SK-N-SH (cell line): ENCODE measurements at regions not wholly inside any gene's neighbourhood (a gene's known extent, or its start where the extent isn't known, plus 50 kb on each side); places are given as distances from the start of the nearest gene placed in this dataset.

Experiments
- CTCF ChIA-PET: fragments of 300-600, 350-600 bp; formaldehyde crosslinking; extraction: SDS; loops from one replicate; lab custom pipeline; 2021; lab: Yijun Ruan, JAX
- POLR2A ChIA-PET: fragments of 350-600 bp; sonication (Branson Sonifier 250); formaldehyde crosslinking; extraction: SDS; loops from one replicate; lab custom pipeline; 2020; ENCODE audit warnings: antibody characterized with exemption, inconsistent platforms; lab: Yijun Ruan, JAX
- DNase-seq: peaks from one replicate; pipeline ENCODE4 v3.0.0; 2012
- H2AFZ ChIP-seq: fragments of 200-600 bp; sonication (generic); 2 replicates; pipeline ENCODE4 v1.8.1; 2016; ENCODE audit warnings: antibody characterized with exemption, mild to moderate bottlenecking, low read depth
- H3F3A ChIP-seq: fragments of 200-600 bp; sonication (generic); replicated peaks from 2 replicates; pipeline ENCODE3; 2016; ENCODE audit warnings: antibody characterized with exemption, mild to moderate bottlenecking; ENCODE audit not compliant: insufficient read depth
- H3K27ac ChIP-seq, 2 experiments: fragments of 200-500 bp in 1 of 2; fragments of 200-600 bp in 1 of 2; sonication (Bioruptor generic) in 1 of 2; sonication (generic), shearing (Covaris generic) in 1 of 2; 2 replicates each; pipeline versions ENCODE4 v1.5.1 to v1.6.1; 2014 to 2016; ENCODE audit warnings: low read depth in 2 of 2, inconsistent platforms in 1 of 2, low read length in 1 of 2, mild to moderate bottlenecking in 1 of 2, mixed read lengths in 1 of 2
- H3K27me3 ChIP-seq: fragments of 200-600 bp; sonication (generic), shearing (Covaris generic); 2 replicates; pipeline ENCODE4 v1.6.1; 2016; ENCODE audit warnings: mixed run types; ENCODE audit not compliant: insufficient read depth
- H3K36me3 ChIP-seq, 2 experiments: fragments of 200-500 bp in 1 of 2; fragments of 200-600 bp in 1 of 2; sonication (Bioruptor generic) in 1 of 2; sonication (generic) in 1 of 2; replicated peaks in 1 of 2; 2 replicates each; pipeline versions ENCODE3 to v1.5.1; 2014 to 2016; ENCODE audit warnings: low read length in 1 of 2, mild to moderate bottlenecking in 1 of 2; ENCODE audit not compliant: insufficient read depth in 2 of 2, control insufficient read depth in 1 of 2
- H3K4me1 ChIP-seq, 2 experiments: fragments of 200-500 bp in 1 of 2; fragments of 200-600 bp in 1 of 2; sonication (Bioruptor generic) in 1 of 2; sonication (generic), shearing (Covaris generic) in 1 of 2; 2 replicates each; pipeline versions ENCODE4 v1.5.1 to v1.6.1; 2014 to 2016; ENCODE audit warnings: low read depth in 1 of 2, low read length in 1 of 2, mixed run types in 1 of 2; ENCODE audit not compliant: insufficient read depth in 2 of 2, control insufficient read depth in 1 of 2
- H3K4me2 ChIP-seq: fragments of 200-600 bp; sonication (generic), shearing (Covaris generic); 2 replicates; pipeline ENCODE4 v1.6.1; 2017; ENCODE audit warnings: mixed run types
- H3K4me3 ChIP-seq, 2 experiments: fragments of 200-500 bp in 1 of 2; fragments of 200-600 bp in 1 of 2; sonication (Bioruptor generic) in 1 of 2; sonication (generic), shearing (Covaris generic) in 1 of 2; 2 replicates each; pipeline versions ENCODE4 v1.5.1 to v1.8.1; 2014 to 2016; ENCODE audit warnings: low read depth in 2 of 2, inconsistent platforms in 1 of 2, low read length in 1 of 2, mild to moderate bottlenecking in 1 of 2, mixed read lengths in 1 of 2, moderate library complexity in 1 of 2
- H3K79me2 ChIP-seq: fragments of 200-600 bp; sonication (generic); 2 replicates; pipeline ENCODE4 v1.8.1; 2017; ENCODE audit warnings: mild to moderate bottlenecking; ENCODE audit not compliant: insufficient read depth
- H3K9ac ChIP-seq: fragments of 200-600 bp; sonication (generic); 2 replicates; pipeline ENCODE4 v1.6.1; 2017; ENCODE audit warnings: mixed run types
- H3K9me2 ChIP-seq: fragments of 200-600 bp; sonication (generic); 2 replicates; pipeline ENCODE4 v1.6.1; 2017; ENCODE audit warnings: mixed run types
- H3K9me3 ChIP-seq: fragments of 200-600 bp; sonication (generic); 2 replicates; pipeline ENCODE4 v1.6.1; 2017; ENCODE audit warnings: mixed run types, mild to moderate bottlenecking, moderate library complexity
- H4K20me1 ChIP-seq: fragments of 200-600 bp; sonication (generic); 2 replicates; pipeline ENCODE4 v1.6.1; 2017; ENCODE audit warnings: mild to moderate bottlenecking, mixed run types; ENCODE audit not compliant: insufficient read depth
- CHD2 ChIP-seq: fragments of 150-350 bp; IDR thresholded peaks from 2 replicates; pipeline ENCODE4 v1.6.1; 2018; ENCODE audit warnings: low read length; ENCODE audit not compliant: partially characterized antibody
- EP300 ChIP-seq, 2 experiments: IDR thresholded peaks; 2 replicates each; pipeline versions ENCODE4 v1.4.0 to v1.6.1; 2012; ENCODE audit warnings: borderline replicate concordance in 1 of 2, low read depth in 1 of 2, low read length in 1 of 2
- FOXJ3 ChIP-seq: sonication (generic); formaldehyde crosslinking; IDR thresholded peaks from 2 replicates; pipeline ENCODE4 v1.5.1; 2020; ENCODE audit warnings: mild to moderate bottlenecking, missing genetic modification reagents
- JUND ChIP-seq: IDR thresholded peaks from 2 replicates; pipeline ENCODE4 v1.4.0; 2012
- MAX ChIP-seq: IDR thresholded peaks from 2 replicates; pipeline ENCODE4 v1.4.0; 2012; ENCODE audit warnings: low read depth
- MXI1 ChIP-seq: IDR thresholded peaks from 2 replicates; pipeline ENCODE4 v1.6.1; 2012; ENCODE audit warnings: mild to moderate bottlenecking, low read depth, low read length, improper control_type of control experiment
- NFIC ChIP-seq: IDR thresholded peaks from 2 replicates; pipeline ENCODE4 v1.4.0; 2012; ENCODE audit warnings: borderline replicate concordance
- RAD21 ChIP-seq: IDR thresholded peaks from 2 replicates; pipeline ENCODE4 v1.6.1; 2012; ENCODE audit warnings: mild to moderate bottlenecking, low read length
- RCOR1 ChIP-seq: fragments of 150-350 bp; IDR thresholded peaks from 2 replicates; pipeline ENCODE4 v1.6.1; 2017; ENCODE audit warnings: antibody characterized with exemption, low read length
- RFX5 ChIP-seq: IDR thresholded peaks from 2 replicates; pipeline ENCODE4 v1.6.1; 2012; ENCODE audit warnings: mild to moderate bottlenecking, improper control_type of control experiment, low read length
- RXRA ChIP-seq: IDR thresholded peaks from 2 replicates; pipeline ENCODE4 v1.4.0; 2012; ENCODE audit warnings: low read depth, mild to moderate bottlenecking, borderline replicate concordance
- SIN3A ChIP-seq: IDR thresholded peaks from 2 replicates; pipeline ENCODE4 v1.6.1; 2012; ENCODE audit warnings: low read depth, mild to moderate bottlenecking, low read length, moderate library complexity, borderline replicate concordance
- TAF1 ChIP-seq: IDR thresholded peaks from 2 replicates; pipeline ENCODE4 v1.6.1; 2012; ENCODE audit warnings: low read depth, mild to moderate bottlenecking, low read length, moderate library complexity, borderline replicate concordance
- TEAD4 ChIP-seq: IDR thresholded peaks from 2 replicates; pipeline ENCODE4 v1.4.0; 2012; ENCODE audit warnings: mild to moderate bottlenecking, borderline replicate concordance; ENCODE audit not compliant: insufficient read depth
- USF1 ChIP-seq: IDR thresholded peaks from 2 replicates; pipeline ENCODE4 v1.4.0; 2012; ENCODE audit warnings: low read depth, borderline replicate concordance
- USF2 ChIP-seq: fragments of 150-350 bp; IDR thresholded peaks from 2 replicates; pipeline ENCODE4 v1.6.1; 2017; ENCODE audit warnings: antibody characterized with exemption, low read length, low read depth, borderline replicate concordance
- ZBTB33 ChIP-seq: IDR thresholded peaks from 2 replicates; pipeline ENCODE4 v1.4.0; 2012; ENCODE audit warnings: low read depth, borderline replicate concordance
- WGBS: methylation state at CpG from one replicate; pipeline ENCODE4 v1.1.6; 2017; ENCODE audit warnings: low lambda C conversion rate; 5-methylcytosine and 5-hydroxymethylcytosine counted together
- TF ChIP-seq, protein P1 (sequence below): fragments of 150-350 bp; IDR thresholded peaks from 2 replicates; pipeline ENCODE4 v1.6.1; 2016; ENCODE audit warnings: mild to moderate bottlenecking, low read depth, low read length
- TF ChIP-seq, protein P2 (sequence below): IDR thresholded peaks from 2 replicates; pipeline ENCODE4; 2012

GRCh38 chr7:13201628-13202027, 514.2 kb downstream of the ARL4A start:
- Histone ChIP-seq H2AFZ (no peak overlapping the region), H4K20me1 (no peaks in the 10 kb centered on the region), H3K27me3 (no peaks in the 10 kb centered on the region), H3K4me1 (no peaks in the 10 kb centered on the region), H3K4me3 (no peak overlapping the region), H3F3A (no peaks in the 10 kb centered on the region), H3K9ac (no peak overlapping the region), H3K79me2 (no peaks in the 10 kb centered on the region), H3K4me2 (no peak overlapping the region), H3K9me2 (no peaks in the 10 kb centered on the region), H3K27ac (no peak overlapping the region), H3K36me3 (no peaks in the 10 kb centered on the region), H3K9me3 (no peaks in the 10 kb centered on the region)
- WGBS = 3% methylated on average over 1 of the region's 1 CpG
- no peak for DNase-seq
- ChIA-PET CTCF (no interaction called here), POLR2A (no interaction called here)
- TF ChIP-seq RXRA (no peak), NFIC (no peak), CHD2 (no peak), MAX (no peak), TAF1 (no peak), ZBTB33 (no peak), MXI1 (no peak), FOXJ3 (CRISPR knock-in tag) (no peak), USF1 (no peak), RCOR1 (no peak), USF2 (no peak), SIN3A (no peak), RFX5 (no peak), JUND (no peak), TEAD4 (no peak), RAD21 (no peak), EP300 (IDR thresholded peaks at IDR 0.05; ENCODE audit: borderline replicate concordance in 1 of 2, low read depth in 1 of 2, low read length in 1 of 2) (no peak)
- TF ChIP-seq, protein P1, sequence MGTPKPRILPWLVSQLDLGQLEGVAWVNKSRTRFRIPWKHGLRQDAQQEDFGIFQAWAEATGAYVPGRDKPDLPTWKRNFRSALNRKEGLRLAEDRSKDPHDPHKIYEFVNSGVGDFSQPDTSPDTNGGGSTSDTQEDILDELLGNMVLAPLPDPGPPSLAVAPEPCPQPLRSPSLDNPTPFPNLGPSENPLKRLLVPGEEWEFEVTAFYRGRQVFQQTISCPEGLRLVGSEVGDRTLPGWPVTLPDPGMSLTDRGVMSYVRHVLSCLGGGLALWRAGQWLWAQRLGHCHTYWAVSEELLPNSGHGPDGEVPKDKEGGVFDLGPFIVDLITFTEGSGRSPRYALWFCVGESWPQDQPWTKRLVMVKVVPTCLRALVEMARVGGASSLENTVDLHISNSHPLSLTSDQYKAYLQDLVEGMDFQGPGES = no peak
- TF ChIP-seq, protein P2, sequence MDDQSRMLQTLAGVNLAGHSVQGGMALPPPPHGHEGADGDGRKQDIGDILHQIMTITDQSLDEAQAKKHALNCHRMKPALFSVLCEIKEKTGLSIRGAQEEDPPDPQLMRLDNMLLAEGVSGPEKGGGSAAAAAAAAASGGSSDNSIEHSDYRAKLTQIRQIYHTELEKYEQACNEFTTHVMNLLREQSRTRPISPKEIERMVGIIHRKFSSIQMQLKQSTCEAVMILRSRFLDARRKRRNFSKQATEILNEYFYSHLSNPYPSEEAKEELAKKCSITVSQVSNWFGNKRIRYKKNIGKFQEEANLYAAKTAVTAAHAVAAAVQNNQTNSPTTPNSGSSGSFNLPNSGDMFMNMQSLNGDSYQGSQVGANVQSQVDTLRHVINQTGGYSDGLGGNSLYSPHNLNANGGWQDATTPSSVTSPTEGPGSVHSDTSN = no peak
